ENCODE measurements at regions not wholly inside any gene's neighbourhood (a gene's known extent, or its start where the extent isn't known, plus 50 kb on each side); places are given as distances from the start of the nearest gene placed in this dataset.

DNA sequence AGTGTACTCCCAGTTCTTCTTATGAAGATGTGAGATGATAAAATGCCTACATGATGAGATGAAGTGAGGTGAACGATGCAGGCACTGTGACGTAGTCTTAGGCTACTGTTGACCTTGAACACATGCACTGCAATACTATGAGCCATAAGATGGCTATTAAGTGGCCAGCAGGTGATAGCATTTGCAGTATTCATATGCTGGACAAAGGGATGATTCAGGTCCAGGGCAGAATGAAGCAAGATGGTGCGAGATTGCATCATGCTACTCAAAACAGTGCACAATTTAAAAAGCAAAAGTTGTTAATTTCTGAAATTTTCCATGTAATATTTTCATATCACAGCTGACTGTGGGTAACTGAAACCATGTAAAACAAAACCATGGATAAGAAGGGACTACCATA is 781.4 kb downstream of the PCDH18 start:
- TF ChIP-seq, protein P1, sequence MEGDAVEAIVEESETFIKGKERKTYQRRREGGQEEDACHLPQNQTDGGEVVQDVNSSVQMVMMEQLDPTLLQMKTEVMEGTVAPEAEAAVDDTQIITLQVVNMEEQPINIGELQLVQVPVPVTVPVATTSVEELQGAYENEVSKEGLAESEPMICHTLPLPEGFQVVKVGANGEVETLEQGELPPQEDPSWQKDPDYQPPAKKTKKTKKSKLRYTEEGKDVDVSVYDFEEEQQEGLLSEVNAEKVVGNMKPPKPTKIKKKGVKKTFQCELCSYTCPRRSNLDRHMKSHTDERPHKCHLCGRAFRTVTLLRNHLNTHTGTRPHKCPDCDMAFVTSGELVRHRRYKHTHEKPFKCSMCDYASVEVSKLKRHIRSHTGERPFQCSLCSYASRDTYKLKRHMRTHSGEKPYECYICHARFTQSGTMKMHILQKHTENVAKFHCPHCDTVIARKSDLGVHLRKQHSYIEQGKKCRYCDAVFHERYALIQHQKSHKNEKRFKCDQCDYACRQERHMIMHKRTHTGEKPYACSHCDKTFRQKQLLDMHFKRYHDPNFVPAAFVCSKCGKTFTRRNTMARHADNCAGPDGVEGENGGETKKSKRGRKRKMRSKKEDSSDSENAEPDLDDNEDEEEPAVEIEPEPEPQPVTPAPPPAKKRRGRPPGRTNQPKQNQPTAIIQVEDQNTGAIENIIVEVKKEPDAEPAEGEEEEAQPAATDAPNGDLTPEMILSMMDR (IDR thresholded peaks at IDR 0.05): no peak
- TF ChIP-seq POLR2AphosphoS5 (IDR thresholded peaks at IDR 0.05): no peak
- no peak for TF ChIP-seq POLR2A (IDR thresholded peaks at IDR 0.05)

All from stomach (tissue), 4 donors.